GM12864 (cell line): ENCODE measurements at regions not wholly inside any gene's neighbourhood (a gene's known extent, or its start where the extent isn't known, plus 50 kb on each side); places are given as distances from the start of the nearest gene placed in this dataset.

Experiments used
- DNase-seq: peaks from one replicate; pipeline ENCODE4 v3.0.0-alpha.2; 2011; ENCODE audit warnings: low read depth
- H3K4me3 ChIP-seq: 2 replicates; pipeline ENCODE4 v1.5.1; 2011; ENCODE audit warnings: mild to moderate bottlenecking, low read depth, low read length, control low read depth
- CTCF ChIP-seq: IDR thresholded peaks from 2 replicates; pipeline ENCODE4 v1.5.1; 2011; ENCODE audit warnings: low read depth, mild to moderate bottlenecking, moderate library complexity, low read length, control low read depth, inconsistent platforms; ENCODE audit errors: missing control alignments

- DNase-seq = no peak
- TF ChIP-seq CTCF = no peak
- H3K4me3 ChIP-seq = no peak overlapping the region
Observed at GRCh38 chr13:47081246-47081645, 184.4 kb upstream of the HTR2A start.

GRCh38 chr13:47080621-47081020 lies 183.8 kb upstream of the HTR2A start:
- no peak for DNase-seq
- H3K4me3 ChIP-seq = no peak overlapping the region
- TF ChIP-seq CTCF = no peak

GRCh38 chr13:47076500-47076899 lies 179.6 kb upstream of the HTR2A start:
- DNase-seq = no peak
- H3K4me3 ChIP-seq = no peak overlapping the region
- no peak for TF ChIP-seq CTCF

GRCh38 chr13:47069133-47069532 lies 172.3 kb upstream of the HTR2A start:
- DNase-seq = no peak
- TF ChIP-seq CTCF = no peak
- H3K4me3 ChIP-seq = no peak overlapping the region

GRCh38 chr13:47067306-47067705 lies 170.5 kb upstream of the HTR2A start:
- DNase-seq = no peak
- TF ChIP-seq CTCF = no peak

GRCh38 chr13:47066226-47066625 lies 169.4 kb upstream of the HTR2A start:
- DNase-seq = no peak
- no peak overlapping the region for H3K4me3 ChIP-seq
- TF ChIP-seq CTCF = no peak

More at GRCh38 chr13:47067306-47067705, 170.5 kb upstream of the HTR2A start:
- H3K4me3 ChIP-seq = no peak overlapping the region

- H3K4me3 ChIP-seq = no peak overlapping the region
- TF ChIP-seq CTCF = no peak
- DNase-seq = no peak
Observed at GRCh38 chr13:47064381-47064780, 167.5 kb upstream of the HTR2A start.
